GM18502 (cell line): ENCODE measurements at regions not wholly inside any gene's neighbourhood (a gene's known extent, or its start where the extent isn't known, plus 50 kb on each side); places are given as distances from the start of the nearest gene placed in this dataset.
A peak's percentile ranks its signal among the peaks of the same experiment; 100 is the strongest.

Experiments
- ATAC-seq: cut with Tn5 transposase; IDR thresholded peaks from one replicate; pipeline ENCODE4 v1.9.1; 2021; ENCODE audit warnings: mild to moderate bottlenecking; ENCODE audit not compliant: unreplicated experiment, poor library complexity

- no peak for ATAC-seq
Measured at GRCh38 chr2:160928854-160929301, 231.3 kb upstream of the TANK start.

- no peak for ATAC-seq
Measured at GRCh38 chr2:160931531-160931930, 228.7 kb upstream of the TANK start.

- ATAC-seq = no peak
Measured at GRCh38 chr2:160932960-160933359, 227.3 kb upstream of the TANK start.

DNA sequence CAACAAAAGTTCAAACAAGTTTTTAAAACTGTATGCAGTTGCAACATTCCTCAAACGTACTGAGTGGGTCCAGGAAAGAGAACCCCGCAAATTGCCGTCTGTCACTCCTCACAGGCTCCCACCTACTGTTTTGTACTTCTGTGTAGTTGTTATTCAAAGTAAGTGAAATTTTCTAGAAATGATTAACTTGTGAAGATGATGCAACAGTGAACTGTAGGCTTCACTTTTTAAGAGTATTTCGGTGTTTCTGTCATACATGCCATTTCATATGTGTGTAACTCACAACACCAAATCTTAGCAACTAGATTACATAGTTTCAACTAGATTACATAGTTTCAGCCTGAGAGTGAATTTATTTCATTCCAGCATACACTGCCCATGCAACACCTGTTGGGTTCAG lies 226.0 kb upstream of the TANK start:
- no peak for ATAC-seq

GRCh38 chr2:160934991-160935390 lies 225.2 kb upstream of the TANK start:
- no peak for ATAC-seq

- ATAC-seq = no peak
Measured at GRCh38 chr2:160936044-160936806, 224.0 kb upstream of the TANK start.

GRCh38 chr2:160940271-160940670 lies 220.0 kb upstream of the TANK start:
- ATAC-seq = no peak

DNA sequence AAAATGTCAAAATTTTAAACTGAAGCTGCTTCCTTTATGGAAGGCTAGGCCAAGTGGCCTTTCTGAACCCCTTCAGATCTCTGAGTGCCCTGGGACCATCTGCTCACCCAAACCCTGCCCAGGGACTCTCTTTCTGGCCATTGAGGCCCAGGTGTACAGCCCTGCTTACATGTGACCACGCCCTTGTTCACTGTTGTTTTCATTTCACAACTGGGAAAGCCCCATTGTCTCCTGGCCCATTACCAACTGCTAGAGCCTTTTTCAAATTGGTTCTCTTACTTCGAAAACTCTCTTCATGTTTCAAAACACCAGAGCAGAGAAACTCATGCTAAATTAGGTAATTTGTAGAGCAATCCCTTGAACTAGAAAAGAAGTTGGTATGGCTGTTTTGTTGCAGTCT lies 219.5 kb upstream of the TANK start:
- peak; percentile 86 for ATAC-seq

- no peak for ATAC-seq
Measured at GRCh38 chr2:160941290-160941846, 218.9 kb upstream of the TANK start.

DNA sequence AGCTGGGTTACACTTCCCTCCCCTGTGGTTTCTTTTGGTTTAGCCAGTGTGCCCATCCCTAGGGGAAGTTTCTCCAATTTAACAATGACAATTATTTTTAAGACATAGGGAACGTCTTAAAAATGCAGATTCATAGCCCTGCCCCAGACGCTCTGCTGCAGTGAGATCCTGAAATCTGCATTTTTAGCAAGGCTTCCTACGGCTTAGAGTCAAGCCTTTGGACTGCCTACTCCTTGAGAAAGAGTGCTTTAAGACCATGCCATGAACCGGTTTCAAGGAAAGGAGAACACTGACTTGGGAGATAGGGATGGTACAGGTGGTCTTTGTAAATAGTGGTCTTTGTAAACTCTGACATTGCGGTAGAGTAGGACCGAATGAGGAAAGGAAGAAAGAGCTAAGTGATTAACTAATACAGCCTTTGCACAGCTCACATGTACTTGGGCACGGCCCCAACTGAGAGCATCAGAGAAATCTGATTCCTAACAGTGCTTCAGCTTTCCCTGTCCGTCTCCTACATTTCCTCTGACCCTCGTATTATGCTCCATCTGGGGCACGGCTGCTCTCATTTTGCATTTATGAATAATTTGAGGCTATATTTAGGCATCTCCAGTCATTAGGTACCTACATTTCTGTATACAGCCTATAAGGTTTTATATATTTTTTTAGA lies 217.6 kb upstream of the TANK start:
- ATAC-seq = no peak

GRCh38 chr2:160943414-160943813 lies 216.8 kb upstream of the TANK start:
- no peak for ATAC-seq

DNA sequence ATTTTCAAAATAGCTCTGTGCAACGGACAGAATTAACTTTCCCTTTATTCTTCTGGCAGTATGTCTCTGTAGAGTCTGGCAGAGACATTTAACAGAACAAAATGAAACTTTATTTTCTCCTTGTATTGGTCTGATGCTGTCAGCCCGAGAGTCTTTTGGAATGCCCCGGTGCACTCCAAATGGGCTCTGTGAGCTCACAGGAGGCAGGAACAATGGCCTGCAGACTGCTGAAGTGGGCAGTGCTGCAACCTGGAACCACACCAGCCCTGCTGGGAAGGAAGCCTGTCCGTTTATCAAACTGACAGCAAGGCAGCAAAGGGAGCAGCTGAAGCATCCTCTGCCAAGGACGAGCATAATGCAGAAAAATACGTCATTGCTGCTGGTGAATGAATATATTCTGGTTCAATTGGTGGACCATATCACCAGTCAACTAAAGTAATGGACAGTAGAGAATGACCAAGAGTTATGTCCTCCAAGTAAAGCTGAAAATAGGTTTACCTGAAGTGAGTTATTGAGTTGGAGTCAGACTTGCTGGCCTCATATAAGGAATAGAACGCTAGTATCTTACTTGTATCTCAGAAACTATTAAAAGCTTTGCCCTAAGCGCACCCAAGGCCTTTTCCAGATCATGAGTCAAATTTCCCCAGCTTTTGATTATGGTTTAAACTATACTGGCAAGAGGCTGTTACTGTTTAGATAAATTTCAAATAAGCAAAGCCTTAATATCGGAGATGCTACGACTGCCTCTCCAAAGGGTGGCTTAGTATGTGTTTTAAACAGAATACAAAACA lies 207.6 kb upstream of the TANK start:
- no peak for ATAC-seq

DNA sequence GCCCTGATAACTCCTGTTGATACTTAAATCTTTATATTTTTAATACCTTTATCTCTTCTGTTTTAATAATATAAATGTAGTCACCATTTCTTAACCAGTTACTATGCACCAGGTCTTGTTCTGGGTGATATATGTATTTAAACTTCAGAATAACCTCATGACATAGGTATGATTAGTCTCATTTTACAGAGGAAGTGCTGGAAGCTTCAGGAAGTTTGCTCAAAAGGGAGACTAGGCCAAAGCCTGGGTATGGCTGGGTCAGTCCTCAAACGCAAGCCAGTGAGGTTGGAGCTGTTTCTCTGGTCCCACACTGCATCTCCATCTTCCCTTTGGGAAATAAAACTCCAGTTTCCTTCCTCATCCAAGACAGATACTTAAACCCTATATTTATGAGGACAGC lies 204.7 kb upstream of the TANK start:
- ATAC-seq = no peak

- no peak for ATAC-seq
Measured at GRCh38 chr2:160956243-160956802, 203.9 kb upstream of the TANK start.

DNA sequence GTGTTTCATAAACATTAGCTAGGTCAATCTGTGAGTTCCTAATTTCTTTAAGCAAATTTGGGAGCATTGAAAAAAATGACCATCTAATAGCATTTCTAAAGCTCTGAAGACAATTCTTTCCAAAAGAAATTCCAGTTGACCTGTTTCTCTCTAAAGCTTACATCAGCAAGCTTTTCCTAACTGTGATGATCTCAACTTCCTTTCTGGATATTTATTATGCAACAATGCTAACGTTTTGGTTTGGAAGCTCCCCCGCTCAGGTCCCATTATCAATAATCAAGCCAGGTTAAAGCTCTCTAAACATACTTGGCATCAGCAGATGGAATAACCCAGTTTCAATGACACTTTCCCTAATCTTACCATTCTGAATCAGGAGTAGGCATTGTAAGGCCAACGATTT lies 196.3 kb upstream of the TANK start:
- ATAC-seq = no peak

DNA sequence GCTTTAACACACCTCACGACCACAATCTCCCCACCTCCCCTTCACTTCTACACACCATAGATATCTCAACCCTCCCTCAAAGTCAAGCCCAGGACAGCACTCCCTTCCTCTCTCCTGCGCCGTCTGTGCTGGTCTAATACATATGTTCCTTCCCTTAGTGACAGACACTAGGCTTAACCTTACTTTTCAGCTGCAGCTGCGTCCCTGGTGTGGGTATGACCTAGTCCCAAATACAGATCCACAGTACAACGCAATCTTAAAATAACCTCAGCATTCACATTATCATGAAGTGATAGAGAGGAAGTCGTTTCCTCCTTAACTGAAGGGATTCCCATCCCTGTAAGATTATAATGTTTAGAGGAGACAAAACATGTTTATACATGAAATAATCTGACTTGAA lies 192.7 kb upstream of the TANK start:
- no peak for ATAC-seq

DNA sequence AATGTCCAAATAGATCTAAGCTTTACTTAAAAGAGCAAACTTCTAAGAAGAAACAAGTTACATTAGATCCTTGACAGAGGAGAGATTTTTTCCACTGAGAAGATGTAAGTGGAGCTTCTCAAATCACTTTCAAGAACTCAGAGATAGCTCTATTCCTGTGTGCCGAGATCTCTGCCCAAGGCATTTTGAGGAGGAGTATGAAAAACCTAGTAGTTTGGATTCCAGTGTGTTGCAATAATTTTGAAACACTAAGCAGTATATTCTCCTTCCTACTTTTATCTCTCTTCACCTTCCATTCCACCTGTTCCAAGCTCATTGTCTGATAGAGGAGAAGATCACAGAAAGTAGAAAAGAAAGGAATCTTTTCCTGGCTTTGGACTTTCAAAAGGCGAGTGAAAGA lies 192.0 kb upstream of the TANK start:
- ATAC-seq = no peak

- no peak for ATAC-seq
Measured at GRCh38 chr2:160970052-160970965, 189.9 kb upstream of the TANK start.

DNA sequence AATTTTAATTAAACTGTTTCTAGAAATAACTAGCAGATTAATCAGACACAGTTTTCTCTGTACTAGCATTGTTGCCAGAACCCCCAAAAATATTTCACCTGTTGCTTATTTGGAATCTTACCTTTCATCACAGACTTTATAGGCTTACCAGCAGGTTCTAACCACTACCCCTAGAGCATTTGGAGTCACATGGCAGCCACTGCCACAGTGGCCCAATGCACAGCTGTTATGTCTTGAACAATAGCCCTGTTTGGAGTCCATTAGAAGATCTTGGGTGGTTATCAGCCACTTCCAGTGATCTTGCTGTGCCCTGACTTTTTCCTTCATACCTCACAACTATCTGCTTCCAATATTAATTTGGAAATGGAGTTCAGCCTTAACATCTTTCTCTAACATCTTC lies 186.2 kb upstream of the TANK start:
- ATAC-seq = no peak

GRCh38 chr2:160974803-160975202 lies 185.4 kb upstream of the TANK start:
- ATAC-seq = no peak
